ENCODE measurements at regions not wholly inside any gene's neighbourhood (a gene's known extent, or its start where the extent isn't known, plus 50 kb on each side); places are given as distances from the start of the nearest gene placed in this dataset.
A peak's percentile ranks its signal among the peaks of the same experiment; 100 is the strongest.

GRCh38 chr7:366161-366803 lies 76.3 kb downstream of the FOXL3 start:
- H3K27ac ChIP-seq: 0 out of 2 replicates have a peak overlapping the region, but pooled peaks have one; percentile 10
- peak overlapping the region; percentile 54 for H3K4me3 ChIP-seq
- H3K9ac ChIP-seq (ENCODE audit: insufficient read length): no peak overlapping the region
- H3K36me3 ChIP-seq (ENCODE audit: insufficient read depth, low read length): no peaks in the 10 kb centered on the region
- no peaks in the 10 kb centered on the region for H3K9me3 ChIP-seq (ENCODE audit: low read depth, low read length)
- DNase-seq (ENCODE audit: low read depth, low spot score): peak; percentile 40
- TF ChIP-seq EZH2 (IDR thresholded peaks at IDR 0.05) (no peak), FOXP2 (optimal IDR thresholded peaks at IDR 0.05; ENCODE audit: control extremely low read depth, extremely low read length, insufficient read depth) (no peak), POLR2AphosphoS5 (IDR thresholded peaks at IDR 0.05; ENCODE audit: borderline replicate concordance, low read depth, low read length) (no peak)

GRCh38 chr7:367351-367901 lies 77.5 kb downstream of the FOXL3 start:
- Histone ChIP-seq H3K4me3 (no peak overlapping the region), H3K27ac (no peak overlapping the region), H3K9ac (ENCODE audit: insufficient read length) (no peak overlapping the region), H3K9me3 (ENCODE audit: low read depth, low read length) (no peaks in the 10 kb centered on the region), H3K36me3 (ENCODE audit: insufficient read depth, low read length) (no peaks in the 10 kb centered on the region)
- no peak for DNase-seq (ENCODE audit: low read depth, low spot score)
- TF ChIP-seq POLR2AphosphoS5 (IDR thresholded peaks at IDR 0.05; ENCODE audit: borderline replicate concordance, low read depth, low read length) (no peak), FOXP2 (optimal IDR thresholded peaks at IDR 0.05; ENCODE audit: control extremely low read depth, extremely low read length, insufficient read depth) (no peak), EZH2 (IDR thresholded peaks at IDR 0.05) (no peak)

GRCh38 chr7:368651-369475 lies 78.9 kb downstream of the FOXL3 start:
- Histone ChIP-seq H3K4me3 (no peak overlapping the region), H3K27ac (no peak overlapping the region), H3K36me3 (ENCODE audit: insufficient read depth, low read length) (no peaks in the 10 kb centered on the region), H3K9me3 (ENCODE audit: low read depth, low read length) (no peaks in the 10 kb centered on the region), H3K9ac (ENCODE audit: insufficient read length) (no peak overlapping the region)
- no peak for DNase-seq (ENCODE audit: low read depth, low spot score)
- no peak for TF ChIP-seq POLR2AphosphoS5 (IDR thresholded peaks at IDR 0.05; ENCODE audit: borderline replicate concordance, low read depth, low read length)
- TF ChIP-seq EZH2 (IDR thresholded peaks at IDR 0.05): no peak
- TF ChIP-seq FOXP2 (optimal IDR thresholded peaks at IDR 0.05; ENCODE audit: control extremely low read depth, extremely low read length, insufficient read depth): no peak

GRCh38 chr7:369476-370258 lies 79.7 kb downstream of the FOXL3 start:
- H3K9ac ChIP-seq (ENCODE audit: insufficient read length): no peak overlapping the region
- H3K27ac ChIP-seq: no peak overlapping the region
- DNase-seq (ENCODE audit: low read depth, low spot score): no peak
- no peaks in the 10 kb centered on the region for H3K9me3 ChIP-seq (ENCODE audit: low read depth, low read length)
- H3K36me3 ChIP-seq (ENCODE audit: insufficient read depth, low read length): no peaks in the 10 kb centered on the region
- TF ChIP-seq EZH2 (IDR thresholded peaks at IDR 0.05): no peak
- TF ChIP-seq POLR2AphosphoS5 (IDR thresholded peaks at IDR 0.05; ENCODE audit: borderline replicate concordance, low read depth, low read length): no peak
- no peak for TF ChIP-seq FOXP2 (optimal IDR thresholded peaks at IDR 0.05; ENCODE audit: control extremely low read depth, extremely low read length, insufficient read depth)
- H3K4me3 ChIP-seq: no peak overlapping the region

DNA sequence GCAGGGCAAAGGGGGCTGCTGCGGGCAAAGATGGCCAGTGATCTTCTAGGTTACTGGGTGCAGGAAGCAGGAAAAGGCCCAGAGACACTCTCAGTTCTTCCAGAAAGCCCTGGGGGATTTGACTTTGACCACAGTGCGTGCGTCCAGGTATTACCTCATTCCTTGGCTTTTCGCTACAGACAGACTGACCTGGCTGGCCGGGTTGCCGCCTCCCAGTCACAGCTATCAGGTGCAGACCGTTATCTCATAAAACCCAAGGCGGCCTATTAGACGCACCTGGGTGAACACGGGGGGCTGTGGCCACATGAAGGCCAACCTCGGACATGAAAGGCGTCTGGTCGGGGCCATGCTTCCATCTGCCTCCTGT lies 80.3 kb downstream of the FOXL3 start:
- no peak overlapping the region for H3K9ac ChIP-seq (ENCODE audit: insufficient read length)
- no peak overlapping the region for H3K27ac ChIP-seq
- no peaks in the 10 kb centered on the region for H3K36me3 ChIP-seq (ENCODE audit: insufficient read depth, low read length)
- DNase-seq (ENCODE audit: low read depth, low spot score): no peak
- H3K4me3 ChIP-seq: no peak overlapping the region
- H3K9me3 ChIP-seq (ENCODE audit: low read depth, low read length): no peaks in the 10 kb centered on the region
- TF ChIP-seq POLR2AphosphoS5 (IDR thresholded peaks at IDR 0.05; ENCODE audit: borderline replicate concordance, low read depth, low read length): no peak
- no peak for TF ChIP-seq EZH2 (IDR thresholded peaks at IDR 0.05)
- no peak for TF ChIP-seq FOXP2 (optimal IDR thresholded peaks at IDR 0.05; ENCODE audit: control extremely low read depth, extremely low read length, insufficient read depth)

GRCh38 chr7:370775-371118 lies 80.8 kb downstream of the FOXL3 start:
- Histone ChIP-seq H3K9me3 (ENCODE audit: low read depth, low read length) (no peaks in the 10 kb centered on the region), H3K36me3 (ENCODE audit: insufficient read depth, low read length) (no peaks in the 10 kb centered on the region), H3K4me3 (no peak overlapping the region), H3K9ac (ENCODE audit: insufficient read length) (no peak overlapping the region), H3K27ac (no peak overlapping the region)
- TF ChIP-seq FOXP2 (optimal IDR thresholded peaks at IDR 0.05; ENCODE audit: control extremely low read depth, extremely low read length, insufficient read depth): no peak
- TF ChIP-seq EZH2 (IDR thresholded peaks at IDR 0.05): no peak
- no peak for TF ChIP-seq POLR2AphosphoS5 (IDR thresholded peaks at IDR 0.05; ENCODE audit: borderline replicate concordance, low read depth, low read length)
- DNase-seq (ENCODE audit: low read depth, low spot score): no peak

DNA sequence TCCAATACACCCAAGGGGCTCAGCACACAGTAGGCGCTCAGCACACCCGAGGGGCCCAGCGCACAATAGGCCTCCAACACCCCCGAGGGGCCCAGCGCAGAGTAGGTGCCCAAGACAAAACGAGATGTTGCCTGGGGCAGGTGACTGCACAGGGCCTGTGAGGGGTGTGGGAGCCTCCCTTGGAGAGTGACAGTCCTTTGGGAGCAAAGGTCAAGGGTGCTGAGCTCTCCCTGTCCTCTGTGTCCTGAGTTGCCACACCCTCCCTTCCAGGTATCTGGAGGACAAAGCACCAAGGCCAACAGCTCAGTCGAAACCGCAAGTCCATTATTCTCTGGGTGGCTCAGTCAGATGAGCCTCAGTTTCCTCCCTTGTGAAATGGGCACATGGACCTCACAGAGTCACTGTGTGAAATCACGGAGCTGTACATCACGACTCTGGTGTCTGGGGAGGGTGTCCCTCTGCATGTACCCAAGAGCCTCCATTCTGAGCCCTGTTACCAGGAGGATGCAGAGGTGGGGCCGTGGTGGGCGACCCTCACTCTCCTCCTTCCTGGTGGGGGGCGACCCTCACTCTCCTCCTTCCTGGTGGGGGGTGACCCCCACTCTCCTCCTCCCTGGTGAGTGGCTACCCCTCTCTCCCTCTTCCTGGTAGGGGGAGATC lies 81.3 kb downstream of the FOXL3 start:
- Histone ChIP-seq H3K36me3 (ENCODE audit: insufficient read depth, low read length) (no peaks in the 10 kb centered on the region), H3K27ac (no peak overlapping the region), H3K9ac (ENCODE audit: insufficient read length) (no peak overlapping the region), H3K9me3 (ENCODE audit: low read depth, low read length) (no peaks in the 10 kb centered on the region), H3K4me3 (no peak overlapping the region)
- TF ChIP-seq EZH2 (IDR thresholded peaks at IDR 0.05) (no peak), FOXP2 (optimal IDR thresholded peaks at IDR 0.05; ENCODE audit: control extremely low read depth, extremely low read length, insufficient read depth) (no peak), POLR2AphosphoS5 (IDR thresholded peaks at IDR 0.05; ENCODE audit: borderline replicate concordance, low read depth, low read length) (no peak)
- DNase-seq (ENCODE audit: low read depth, low spot score): no peak

All from SK-N-MC (cell line).